Stomach (tissue), 8 donors: ENCODE measurements at regions not wholly inside any gene's neighbourhood (a gene's known extent, or its start where the extent isn't known, plus 50 kb on each side); places are given as distances from the start of the nearest gene placed in this dataset.
"Not testable (repeated sequence)": the region's sequence is repeated elsewhere in the genome, so short reads cannot be mapped to it uniquely, and the experiment has no call there.

Source experiments
- DNase-seq, 2 donors: peaks; one replicate each; pipeline versions ENCODE4 v3.0.0 to v3.0.0-alpha.2; 2013 to 2019
- H3K27ac ChIP-seq, 5 donors: fragments of 200-600 bp in 4 of 5; sonication (generic) in 4 of 5; one replicate each; pipeline ENCODE4 v1.5.1; 2013 to 2019; ENCODE audit warnings: mild to moderate bottlenecking in 1 of 5, moderate library complexity in 1 of 5
- H3K27me3 ChIP-seq, 3 donors: fragments of 200-600 bp; sonication (generic); one replicate each; pipeline ENCODE4 v1.5.1; 2017 to 2019; ENCODE audit warnings: mixed run types in 1 of 3
- H3K36me3 ChIP-seq, 4 donors: fragments of 200-600 bp; sonication (generic); 1 replicate in 3 of 4; 2 replicates in 1 of 4; pipeline ENCODE4 v1.5.1; 2016 to 2019
- H3K4me1 ChIP-seq, 4 donors: fragments of 200-600 bp; sonication (generic); one replicate each; pipeline ENCODE4 v1.5.1; 2016 to 2019
- H3K4me3 ChIP-seq, 4 donors: fragments of 200-600 bp; sonication (generic) in 3 of 4; one replicate each; pipeline ENCODE4 v1.5.1; 2016 to 2019; ENCODE audit warnings: mild to moderate bottlenecking in 1 of 4
- H3K9me3 ChIP-seq, 4 donors: fragments of 200-600 bp; sonication (generic); one replicate each; pipeline ENCODE4 v1.5.1; 2016 to 2019
- CTCF ChIP-seq, 7 experiments: fragments of 450-650 bp in 4 of 7; fragments of 200-600 bp in 3 of 7; sonication (generic) in 3 of 7; IDR thresholded peaks; one replicate each; pipeline ENCODE4 v1.5.1; 2016 to 2019; ENCODE audit warnings: antibody characterized with exemption in 7 of 7, control low read depth in 2 of 7, mild to moderate bottlenecking in 1 of 7
- EP300 ChIP-seq: sonication (generic); formaldehyde crosslinking; IDR thresholded peaks from one replicate; pipeline ENCODE4 v1.6.1; 2017; ENCODE audit warnings: antibody characterized with exemption
- POLR2A ChIP-seq, 4 donors: fragments of 450-650 bp; IDR thresholded peaks; one replicate each; pipeline ENCODE4 v1.6.1; 2016; ENCODE audit warnings: antibody characterized with exemption in 4 of 4, control low read depth in 2 of 4, mild to moderate bottlenecking in 1 of 4, moderate library complexity in 1 of 4
- POLR2AphosphoS5 ChIP-seq, 3 donors: sonication (generic); formaldehyde crosslinking; IDR thresholded peaks; one replicate each; pipeline ENCODE4 v1.6.1; 2016; ENCODE audit warnings: antibody characterized with exemption in 3 of 3
- WGBS, 5 donors: extraction: QIAGEN DNeasy Blood & Tissue Kit in 3 of 5; methylation state at CpG; one replicate each; pipeline versions ENCODE4 v1.1.5 to v1.1.7; 2013 to 2018; 5-methylcytosine and 5-hydroxymethylcytosine counted together
- intact Hi-C: fragments of 100-400 bp; cut with DNase I; formaldehyde crosslinking; loops from one replicate; pipeline ENCODE4 v1.15.1; 2023; ENCODE audit warnings: low total_unique reads
- donor health status: healthy with polysubstance abuse.
- donor health status: Bipolar disorder and iron deficiency.
- donor health status: healthy.

GRCh38 chr17:64739316-64740058 is 77.4 kb upstream of the SMURF2 start:
- no peaks in the 10 kb centered on the region for H3K36me3 ChIP-seq
- H3K9me3 ChIP-seq, result no peaks in the 10 kb centered on the region
- peak overlapping the region in 3 of 5 donors; percentile 6 to 68 (median 8) for H3K27ac ChIP-seq
- DNase-seq, result peak in 1 of 2 donors; percentile 61
- intact Hi-C loops, result no loop called here
- peaks cover 0 to 24% (median 12%) of the 10 kb centered on the region in 4 donors for H3K4me1 ChIP-seq
- no peak overlapping the region for H3K4me3 ChIP-seq
- WGBS, 5 donors, result 52 to 74% (median 71%) methylated on average over 7 to 9 of the region's 9 CpGs
- no peak for TF ChIP-seq CTCF (IDR thresholded peaks at IDR 0.05)
- no peak for TF ChIP-seq EP300
- TF ChIP-seq POLR2AphosphoS5 (IDR thresholded peaks at IDR 0.05), result no peak
- no peak for TF ChIP-seq POLR2A (IDR thresholded peaks at IDR 0.05)
- H3K27me3 ChIP-seq, result no peaks in the 10 kb centered on the region

- Histone ChIP-seq H3K9me3 (no peaks in the 10 kb centered on the region), H3K27ac (no peak overlapping the region), H3K4me3 (no peak overlapping the region), H3K4me1 (peaks cover 0 to 28% (median 18%) of the 10 kb centered on the region in 4 donors), H3K27me3 (no peaks in the 10 kb centered on the region), H3K36me3 (no peaks in the 10 kb centered on the region)
- DNase-seq, result peak; percentile 52 to 60
- 47 to 61% (median 49%) methylated on average over 8 of the region's 8 CpGs for WGBS, 5 donors
- intact Hi-C loops, result no loop called here
- no peak for TF ChIP-seq POLR2AphosphoS5 (IDR thresholded peaks at IDR 0.05)
- peak in 5 of 7 experiments; percentile 27 to 66 (median 38) for TF ChIP-seq CTCF (IDR thresholded peaks at IDR 0.05)
Measured at GRCh38 chr17:64736804-64737492, 74.8 kb upstream of the SMURF2 start.

GRCh38 chr17:64732336-64733006 is 70.4 kb upstream of the SMURF2 start:
- H3K9me3 ChIP-seq, result no peaks in the 10 kb centered on the region
- H3K27ac ChIP-seq, result peak overlapping the region in 3 of 5 donors; percentile 14 to 55 (median 53)
- H3K27me3 ChIP-seq, result no peaks in the 10 kb centered on the region
- no peak for TF ChIP-seq CTCF (IDR thresholded peaks at IDR 0.05)
- TF ChIP-seq EP300, result no peak
- TF ChIP-seq POLR2AphosphoS5 (IDR thresholded peaks at IDR 0.05), result no peak
- TF ChIP-seq POLR2A (IDR thresholded peaks at IDR 0.05), result no peak
- DNase-seq, result peak in 1 of 2 donors; percentile 67
- H3K36me3 ChIP-seq, result no peaks in the 10 kb centered on the region
- intact Hi-C loops, result no loop called here
- H3K4me3 ChIP-seq, result no peak overlapping the region
- H3K4me1 ChIP-seq, result peaks cover 0 to 10% (median 8%) of the 10 kb centered on the region in 4 donors
- WGBS, 5 donors, result 54 to 74% (median 67%) methylated on average over 8 to 12 of the region's 12 CpGs

DNA sequence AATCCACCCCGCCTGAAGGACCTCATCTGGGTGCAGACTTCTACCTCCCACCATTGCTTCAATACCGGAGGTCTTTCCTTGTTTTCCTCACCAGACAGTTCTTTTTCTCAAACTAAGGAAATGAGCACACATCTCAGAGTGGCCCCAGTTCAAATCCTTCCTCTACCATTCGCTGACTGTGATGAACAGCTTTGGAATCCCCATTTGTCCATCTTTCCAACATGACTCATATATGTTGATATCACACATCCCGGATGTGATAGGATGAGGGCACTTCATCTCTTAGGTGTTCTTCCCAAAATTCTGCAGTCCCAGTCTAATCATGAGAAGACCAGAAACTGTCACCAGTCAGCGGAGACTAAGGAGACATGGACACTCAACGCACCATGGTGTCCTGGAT is 67.9 kb upstream of the SMURF2 start:
- H3K4me1 ChIP-seq, intact Hi-C loops, H3K36me3 ChIP-seq, H3K4me3 ChIP-seq, H3K27me3 ChIP-seq, H3K9me3 ChIP-seq, DNase-seq, H3K27ac ChIP-seq: not testable (repeated sequence)
- WGBS, 5 donors, result 88 to 96% (median 93%) methylated on average over 6 of the region's 6 CpGs
